H9 (cell line): ENCODE measurements at regions not wholly inside any gene's neighbourhood (a gene's known extent, or its start where the extent isn't known, plus 50 kb on each side); places are given as distances from the start of the nearest gene placed in this dataset.

Experiments used
- DNase-seq: peaks from one replicate; pipeline ENCODE4 v3.0.0-alpha.2; 2017
- H2AFZ ChIP-seq: one replicate; pipeline ENCODE4 v1.6.1; 2013; ENCODE audit warnings: mild to moderate bottlenecking, low read length, control low read depth, moderate library complexity
- H2AK5ac ChIP-seq: 2 replicates; pipeline ENCODE4 v1.6.1; 2013; ENCODE audit warnings: low read length, control low read depth, mixed read lengths; ENCODE audit not compliant: insufficient read length
- H2BK120ac ChIP-seq: one replicate; pipeline ENCODE4 v1.6.1; 2013; ENCODE audit warnings: low read depth, mild to moderate bottlenecking, low read length, control low read depth, inconsistent platforms; ENCODE audit not compliant: poor library complexity, severe bottlenecking
- H2BK12ac ChIP-seq: 2 replicates; pipeline ENCODE4 v1.6.1; 2013; ENCODE audit warnings: low read length, control low read depth, mixed read lengths, low read depth; ENCODE audit not compliant: insufficient read length
- H2BK15ac ChIP-seq: 2 replicates; pipeline ENCODE4 v1.6.1; 2013; ENCODE audit warnings: low read depth, low read length, control low read depth
- H2BK20ac ChIP-seq: one replicate; pipeline ENCODE4 v1.6.1; 2013; ENCODE audit warnings: low read depth, mild to moderate bottlenecking, low read length, control low read depth, inconsistent platforms; ENCODE audit not compliant: poor library complexity, severe bottlenecking
- H2BK5ac ChIP-seq: 2 replicates; pipeline ENCODE4 v1.6.1; 2013; ENCODE audit warnings: low read length, control low read depth, mixed read lengths; ENCODE audit not compliant: insufficient read length
- H3K14ac ChIP-seq: 2 replicates; pipeline ENCODE4 v1.6.1; 2013; ENCODE audit warnings: low read length, control low read depth; ENCODE audit not compliant: insufficient read depth
- H3K18ac ChIP-seq: 2 replicates; pipeline ENCODE4 v1.6.1; 2013; ENCODE audit warnings: low read depth, mild to moderate bottlenecking, mixed read lengths, low read length, control low read depth; ENCODE audit not compliant: insufficient read length
- H3K23ac ChIP-seq: 2 replicates; pipeline ENCODE4 v1.6.1; 2013; ENCODE audit warnings: low read length, control low read depth, mixed read lengths, low read depth; ENCODE audit not compliant: insufficient read length
- H3K23me2 ChIP-seq: 2 replicates; pipeline ENCODE4 v1.6.1; 2013; ENCODE audit warnings: low read depth, mild to moderate bottlenecking, mixed read lengths, low read length, control low read depth; ENCODE audit not compliant: insufficient read length, poor library complexity, severe bottlenecking
- H3K27ac ChIP-seq: 2 replicates; pipeline ENCODE4 v1.5.1; 2013; ENCODE audit warnings: low read length, control low read depth, mixed read lengths, low read depth; ENCODE audit not compliant: insufficient read length
- H3K27me3 ChIP-seq: 2 replicates; pipeline ENCODE4 v1.6.1; 2013; ENCODE audit warnings: low read length, control low read depth, inconsistent platforms; ENCODE audit not compliant: insufficient read depth
- H3K4ac ChIP-seq: 2 replicates; pipeline ENCODE4 v1.6.1; 2013; ENCODE audit warnings: low read depth, mild to moderate bottlenecking, control low read depth, inconsistent platforms, low read length, moderate library complexity
- H3K4me1 ChIP-seq: 2 replicates; pipeline ENCODE4 v1.6.1; 2013; ENCODE audit warnings: low read length, control low read depth, inconsistent platforms; ENCODE audit not compliant: insufficient read depth
- H3K4me2 ChIP-seq: 2 replicates; pipeline ENCODE4 v1.6.1; 2013; ENCODE audit warnings: low read length, control low read depth, mixed read lengths; ENCODE audit not compliant: insufficient read length, insufficient read depth
- H3K56ac ChIP-seq: 2 replicates; pipeline ENCODE4 v1.6.1; 2013; ENCODE audit warnings: low read depth, mild to moderate bottlenecking, mixed read lengths, low read length, control low read depth; ENCODE audit not compliant: insufficient read length
- H3K79me1 ChIP-seq: 2 replicates; pipeline ENCODE4 v1.6.1; 2013; ENCODE audit warnings: low read depth, mild to moderate bottlenecking, moderate library complexity, low read length, control low read depth, inconsistent platforms; ENCODE audit not compliant: insufficient read depth, poor library complexity, severe bottlenecking
- H3K79me2 ChIP-seq: 2 replicates; pipeline ENCODE4 v1.6.1; 2013; ENCODE audit warnings: low read length, control low read depth, inconsistent platforms; ENCODE audit not compliant: insufficient read depth
- H3K9ac ChIP-seq: 2 replicates; pipeline ENCODE4 v1.6.1; 2013; ENCODE audit warnings: low read length, control low read depth, mixed read lengths; ENCODE audit not compliant: insufficient read length; ENCODE audit errors: extremely low read depth
- H3K9me3 ChIP-seq: one replicate; pipeline ENCODE4 v1.6.1; 2013; ENCODE audit warnings: low read depth, low read length, inconsistent platforms; ENCODE audit not compliant: control insufficient read depth
- H3T11ph ChIP-seq: one replicate; pipeline ENCODE4 v1.6.1; 2013; ENCODE audit warnings: mild to moderate bottlenecking, low read length, control low read depth, inconsistent platforms
- H4K20me1 ChIP-seq: one replicate; pipeline ENCODE4 v1.6.1; 2013; ENCODE audit not compliant: control insufficient read depth, insufficient read length, insufficient read depth
- H4K5ac ChIP-seq: 2 replicates; pipeline ENCODE4 v1.6.1; 2013; ENCODE audit warnings: low read depth, mild to moderate bottlenecking, mixed read lengths, low read length, control low read depth; ENCODE audit not compliant: insufficient read length
- H4K8ac ChIP-seq: replicated peaks from 2 replicates; pipeline ENCODE4 v1.6.1; 2013; ENCODE audit warnings: low read length, control low read depth, mixed read lengths, low read depth; ENCODE audit not compliant: insufficient read length
- H4K91ac ChIP-seq: 2 replicates; pipeline ENCODE4 v1.6.1; 2013; ENCODE audit warnings: low read depth, mild to moderate bottlenecking, moderate library complexity, mixed read lengths, low read length, control low read depth; ENCODE audit not compliant: insufficient read length
- H3K27ac Mint-ChIP-seq, 3 experiments: 2 replicates in 2 of 3; 3 replicates in 1 of 3; pipeline ENCODE4 v1.8.0; 2020 to 2021; ENCODE audit warnings: mixed read lengths in 3 of 3, mild to moderate bottlenecking in 1 of 3, moderate library complexity in 1 of 3
- H3K27me3 Mint-ChIP-seq: 2 replicates; pipeline ENCODE4 v1.8.0; 2021; ENCODE audit warnings: low read depth, mild to moderate bottlenecking, moderate library complexity, mixed read lengths
- H3K36me3 Mint-ChIP-seq, 3 experiments: 2 replicates in 2 of 3; 3 replicates in 1 of 3; pipeline ENCODE4 v1.8.0; 2020 to 2021; ENCODE audit warnings: low read depth in 3 of 3, mixed read lengths in 3 of 3; ENCODE audit not compliant: insufficient read depth in 1 of 3
- H3K4me1 Mint-ChIP-seq, 2 experiments: 2 replicates each; pipeline ENCODE4 v1.8.0; 2020; ENCODE audit warnings: mixed read lengths in 2 of 2
- H3K4me3 Mint-ChIP-seq, 2 experiments: 2 replicates in 1 of 2; 3 replicates in 1 of 2; pipeline ENCODE4 v1.8.0; 2020 to 2021; ENCODE audit warnings: mild to moderate bottlenecking in 2 of 2, mixed read lengths in 2 of 2, moderate library complexity in 1 of 2
- H3K9me3 Mint-ChIP-seq, 2 experiments: 2 replicates in 1 of 2; 3 replicates in 1 of 2; pipeline ENCODE4 v1.8.0; 2020; ENCODE audit warnings: mild to moderate bottlenecking in 2 of 2, mixed read lengths in 2 of 2, moderate library complexity in 1 of 2
- WGBS: extraction: QIAGEN DNeasy Blood & Tissue Kit; methylation state at CpG from one replicate; pipeline ENCODE4 v1.1.7; 2013; ENCODE audit warnings: missing lambda C conversion rate, low lambda C conversion rate, mixed read lengths; ENCODE audit not compliant: insufficient read length; ENCODE audit errors: extremely low coverage; 5-methylcytosine and 5-hydroxymethylcytosine counted together
- TF ChIP-seq, protein P1 (sequence below): fragments of 200-600 bp; sonication (generic); conservative IDR thresholded peaks from 3 replicates; pipeline ENCODE4 v1.8.0; 2021; ENCODE audit warnings: antibody characterized with exemption, mild to moderate bottlenecking

DNA sequence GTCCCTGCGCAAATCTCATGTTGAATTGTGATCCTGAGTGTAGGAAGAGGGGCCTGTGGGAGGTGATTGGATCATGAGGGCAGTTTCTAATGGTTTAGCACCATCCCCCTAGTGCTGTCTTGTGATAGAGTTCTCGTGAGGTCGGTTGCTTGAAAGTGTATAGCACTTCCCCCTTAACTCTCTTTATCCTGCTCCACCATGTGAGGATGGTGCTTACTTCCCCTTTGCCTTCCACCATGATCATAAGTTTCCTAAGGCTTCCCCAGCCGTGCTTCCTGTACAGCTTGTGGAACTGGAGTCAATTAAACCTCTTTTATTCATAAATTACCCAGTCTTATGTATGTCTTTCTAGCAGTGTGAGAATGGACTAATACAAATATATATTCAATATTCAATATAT, 303.7 kb upstream of the SEL1L start:
- Mint-ChIP-seq H3K9me3 (peaks cover 20 to 34% of the 10 kb centered on the region in 2 experiments), H3K27me3 (no peaks in the 10 kb centered on the region), H3K4me3 (no peak overlapping the region), H3K27ac (no peak overlapping the region), H3K36me3 (peaks cover 7 to 20% (median 15%) of the 10 kb centered on the region in 3 experiments), H3K4me1 (no peaks in the 10 kb centered on the region)
- H2BK12ac ChIP-seq, result no peak overlapping the region
- no peak overlapping the region for H3T11ph ChIP-seq
- WGBS, result no CpG with 5 or more reads among the region's 4 CpGs
- no peak overlapping the region for H3K27ac ChIP-seq
- no peak overlapping the region for H2BK5ac ChIP-seq
- H3K56ac ChIP-seq, result no peak overlapping the region
- TF ChIP-seq, protein P1, sequence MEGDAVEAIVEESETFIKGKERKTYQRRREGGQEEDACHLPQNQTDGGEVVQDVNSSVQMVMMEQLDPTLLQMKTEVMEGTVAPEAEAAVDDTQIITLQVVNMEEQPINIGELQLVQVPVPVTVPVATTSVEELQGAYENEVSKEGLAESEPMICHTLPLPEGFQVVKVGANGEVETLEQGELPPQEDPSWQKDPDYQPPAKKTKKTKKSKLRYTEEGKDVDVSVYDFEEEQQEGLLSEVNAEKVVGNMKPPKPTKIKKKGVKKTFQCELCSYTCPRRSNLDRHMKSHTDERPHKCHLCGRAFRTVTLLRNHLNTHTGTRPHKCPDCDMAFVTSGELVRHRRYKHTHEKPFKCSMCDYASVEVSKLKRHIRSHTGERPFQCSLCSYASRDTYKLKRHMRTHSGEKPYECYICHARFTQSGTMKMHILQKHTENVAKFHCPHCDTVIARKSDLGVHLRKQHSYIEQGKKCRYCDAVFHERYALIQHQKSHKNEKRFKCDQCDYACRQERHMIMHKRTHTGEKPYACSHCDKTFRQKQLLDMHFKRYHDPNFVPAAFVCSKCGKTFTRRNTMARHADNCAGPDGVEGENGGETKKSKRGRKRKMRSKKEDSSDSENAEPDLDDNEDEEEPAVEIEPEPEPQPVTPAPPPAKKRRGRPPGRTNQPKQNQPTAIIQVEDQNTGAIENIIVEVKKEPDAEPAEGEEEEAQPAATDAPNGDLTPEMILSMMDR, result no peak
- no peak overlapping the region for H4K5ac ChIP-seq
- no peak for DNase-seq
- H3K18ac ChIP-seq, result no peak overlapping the region
- no peaks in the 10 kb centered on the region for H4K20me1 ChIP-seq
- H2BK120ac ChIP-seq, result no peak overlapping the region
- no peaks in the 10 kb centered on the region for H3K79me2 ChIP-seq
- no peak overlapping the region for H4K91ac ChIP-seq
- H3K23me2 ChIP-seq, result no peaks in the 10 kb centered on the region
- no peak overlapping the region for H3K14ac ChIP-seq
- no peak overlapping the region for H3K23ac ChIP-seq
- H2AFZ ChIP-seq, result no peak overlapping the region
- H4K8ac ChIP-seq, result no peak overlapping the region
- no peak overlapping the region for H3K9ac ChIP-seq
- no peak overlapping the region for H2AK5ac ChIP-seq
- H3K4me2 ChIP-seq, result no peak overlapping the region
- no peaks in the 10 kb centered on the region for H3K4me1 ChIP-seq
- H3K9me3 ChIP-seq, result no peaks in the 10 kb centered on the region
- no peaks in the 10 kb centered on the region for H3K79me1 ChIP-seq
- no peak overlapping the region for H2BK20ac ChIP-seq
- H3K27me3 ChIP-seq, result no peaks in the 10 kb centered on the region
- H3K4ac ChIP-seq, result no peak overlapping the region
- no peak overlapping the region for H2BK15ac ChIP-seq
